Loucy (cell line): ENCODE measurements at regions not wholly inside any gene's neighbourhood (a gene's known extent, or its start where the extent isn't known, plus 50 kb on each side); places are given as distances from the start of the nearest gene placed in this dataset.

ENCODE experiments used
- EZH2phosphoT487 ChIP-seq: fragments of 200-600 bp; IDR thresholded peaks from 2 replicates; pipeline ENCODE4 v1.6.1; 2018; ENCODE audit warnings: antibody characterized with exemption, mild to moderate bottlenecking, moderate library complexity, borderline replicate concordance
- TF ChIP-seq, protein P1 (sequence below): fragments of 200-600 bp; sonication (generic); conservative IDR thresholded peaks from 2 replicates; pipeline ENCODE4 v1.5.1; 2014; ENCODE audit warnings: mild to moderate bottlenecking, antibody characterized with exemption, low read length

DNA sequence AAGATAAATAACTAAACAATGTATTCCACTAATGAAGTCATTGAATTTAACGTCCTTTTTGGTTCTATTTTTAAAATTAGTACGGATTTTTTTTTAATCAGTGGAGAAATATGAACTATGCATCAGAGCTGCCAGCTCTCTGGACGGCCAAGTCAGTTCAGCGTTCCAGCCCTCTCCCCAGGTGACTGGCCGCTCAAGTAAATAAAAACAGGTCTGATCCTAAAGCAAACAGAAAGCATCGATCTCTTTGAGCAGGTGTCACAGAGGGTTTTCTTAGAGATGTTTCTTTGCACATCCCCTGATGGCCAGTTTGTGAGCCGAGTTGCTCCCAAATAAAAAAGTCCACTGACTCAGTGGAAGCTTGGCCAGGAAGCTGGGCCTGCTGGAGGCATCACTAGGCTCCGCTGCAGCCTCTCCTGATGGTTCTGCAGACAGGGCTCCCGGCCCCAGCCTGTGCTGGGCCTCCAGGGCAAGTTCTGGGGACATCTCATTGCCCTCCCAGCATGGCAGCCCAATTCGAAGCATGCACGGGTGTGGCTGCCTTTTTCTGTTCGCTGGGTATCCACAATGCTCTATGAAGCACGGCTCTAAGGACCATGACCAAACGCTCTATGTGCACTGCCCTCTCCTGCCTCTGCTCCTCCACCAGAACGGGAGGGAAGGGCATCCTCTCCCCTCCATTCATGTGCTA is 74.7 kb upstream of the PPP2R2D start:
- TF ChIP-seq, protein P1, sequence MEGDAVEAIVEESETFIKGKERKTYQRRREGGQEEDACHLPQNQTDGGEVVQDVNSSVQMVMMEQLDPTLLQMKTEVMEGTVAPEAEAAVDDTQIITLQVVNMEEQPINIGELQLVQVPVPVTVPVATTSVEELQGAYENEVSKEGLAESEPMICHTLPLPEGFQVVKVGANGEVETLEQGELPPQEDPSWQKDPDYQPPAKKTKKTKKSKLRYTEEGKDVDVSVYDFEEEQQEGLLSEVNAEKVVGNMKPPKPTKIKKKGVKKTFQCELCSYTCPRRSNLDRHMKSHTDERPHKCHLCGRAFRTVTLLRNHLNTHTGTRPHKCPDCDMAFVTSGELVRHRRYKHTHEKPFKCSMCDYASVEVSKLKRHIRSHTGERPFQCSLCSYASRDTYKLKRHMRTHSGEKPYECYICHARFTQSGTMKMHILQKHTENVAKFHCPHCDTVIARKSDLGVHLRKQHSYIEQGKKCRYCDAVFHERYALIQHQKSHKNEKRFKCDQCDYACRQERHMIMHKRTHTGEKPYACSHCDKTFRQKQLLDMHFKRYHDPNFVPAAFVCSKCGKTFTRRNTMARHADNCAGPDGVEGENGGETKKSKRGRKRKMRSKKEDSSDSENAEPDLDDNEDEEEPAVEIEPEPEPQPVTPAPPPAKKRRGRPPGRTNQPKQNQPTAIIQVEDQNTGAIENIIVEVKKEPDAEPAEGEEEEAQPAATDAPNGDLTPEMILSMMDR = no peak
- TF ChIP-seq EZH2phosphoT487 = no peak
